Parathyroid adenoma (tissue), 2 donors: ENCODE measurements at regions not wholly inside any gene's neighbourhood (a gene's known extent, or its start where the extent isn't known, plus 50 kb on each side); places are given as distances from the start of the nearest gene placed in this dataset.

Experiments used
- H2AFZ ChIP-seq: fragments of 300-600 bp; sonication (generic); one replicate; pipeline ENCODE4 v1.7.0; 2017; ENCODE audit warnings: antibody characterized with exemption, mild to moderate bottlenecking
- H3K27ac ChIP-seq: fragments of 300-600 bp; sonication (generic); one replicate; pipeline ENCODE4 v1.7.0; 2017
- H3K27me3 ChIP-seq: fragments of 300-600 bp; sonication (generic); one replicate; pipeline ENCODE4 v1.7.0; 2017; ENCODE audit warnings: low read length; ENCODE audit not compliant: control insufficient read depth, insufficient read depth
- H3K36me3 ChIP-seq: fragments of 300-600 bp; sonication (generic); one replicate; pipeline ENCODE4 v1.7.0; 2017; ENCODE audit warnings: low read length; ENCODE audit not compliant: control insufficient read depth, insufficient read depth
- H3K4me1 ChIP-seq: fragments of 300-600 bp; sonication (generic); one replicate; pipeline ENCODE4 v1.7.0; 2017; ENCODE audit warnings: control low read depth
- H3K4me2 ChIP-seq: fragments of 300-600 bp; sonication (generic); one replicate; pipeline ENCODE4 v1.7.0; 2017; ENCODE audit warnings: low read length
- H3K4me3 ChIP-seq: fragments of 300-600 bp; sonication (generic); one replicate; pipeline ENCODE4 v1.7.0; 2017; ENCODE audit warnings: low read depth, low read length
- H3K79me2 ChIP-seq: fragments of 300-600 bp; sonication (generic); one replicate; pipeline ENCODE4 v1.7.0; 2017; ENCODE audit warnings: control low read depth
- H3K9ac ChIP-seq: fragments of 300-600 bp; sonication (generic); one replicate; pipeline ENCODE4 v1.7.0; 2017; ENCODE audit warnings: mild to moderate bottlenecking
- H3K9me3 ChIP-seq: fragments of 300-600 bp; sonication (generic); one replicate; pipeline ENCODE4 v1.7.0; 2017; ENCODE audit warnings: low read length; ENCODE audit not compliant: control insufficient read depth
- TF ChIP-seq, protein P1 (sequence below): fragments of 300-600 bp; sonication (generic); IDR thresholded peaks from one replicate; pipeline ENCODE4 v1.7.0; 2017; ENCODE audit warnings: antibody characterized with exemption, mild to moderate bottlenecking
- donor health status: primary hyperparathyroidism.

DNA sequence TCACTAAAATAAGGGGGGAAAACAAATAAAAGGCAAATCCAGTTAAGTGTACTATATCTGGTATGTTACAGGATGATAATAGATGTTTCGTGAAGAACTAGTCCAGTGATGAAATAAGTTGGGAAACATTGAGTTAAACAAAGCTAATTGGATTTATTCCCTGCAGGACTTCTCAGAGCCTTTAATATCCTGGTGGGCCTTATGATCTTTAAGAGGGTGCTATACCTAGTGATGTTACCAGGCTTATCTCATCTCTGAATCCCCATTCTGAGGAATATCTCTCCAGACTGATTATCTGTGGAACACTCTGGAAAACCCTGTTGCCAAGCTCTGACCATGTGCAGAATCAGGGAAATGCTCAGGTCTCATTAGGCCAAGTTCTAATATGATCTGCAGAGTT lies 54.8 kb upstream of the POMGNT2 start:
- H3K27me3 ChIP-seq = no peaks in the 10 kb centered on the region
- no peaks in the 10 kb centered on the region for H3K36me3 ChIP-seq
- H3K4me1 ChIP-seq = no peaks in the 10 kb centered on the region
- no peak overlapping the region for H3K4me2 ChIP-seq
- no peak overlapping the region for H3K9ac ChIP-seq
- H3K4me3 ChIP-seq = no peak overlapping the region
- H3K79me2 ChIP-seq = no peaks in the 10 kb centered on the region
- H3K27ac ChIP-seq = no peak overlapping the region
- no peaks in the 10 kb centered on the region for H3K9me3 ChIP-seq
- TF ChIP-seq, protein P1, sequence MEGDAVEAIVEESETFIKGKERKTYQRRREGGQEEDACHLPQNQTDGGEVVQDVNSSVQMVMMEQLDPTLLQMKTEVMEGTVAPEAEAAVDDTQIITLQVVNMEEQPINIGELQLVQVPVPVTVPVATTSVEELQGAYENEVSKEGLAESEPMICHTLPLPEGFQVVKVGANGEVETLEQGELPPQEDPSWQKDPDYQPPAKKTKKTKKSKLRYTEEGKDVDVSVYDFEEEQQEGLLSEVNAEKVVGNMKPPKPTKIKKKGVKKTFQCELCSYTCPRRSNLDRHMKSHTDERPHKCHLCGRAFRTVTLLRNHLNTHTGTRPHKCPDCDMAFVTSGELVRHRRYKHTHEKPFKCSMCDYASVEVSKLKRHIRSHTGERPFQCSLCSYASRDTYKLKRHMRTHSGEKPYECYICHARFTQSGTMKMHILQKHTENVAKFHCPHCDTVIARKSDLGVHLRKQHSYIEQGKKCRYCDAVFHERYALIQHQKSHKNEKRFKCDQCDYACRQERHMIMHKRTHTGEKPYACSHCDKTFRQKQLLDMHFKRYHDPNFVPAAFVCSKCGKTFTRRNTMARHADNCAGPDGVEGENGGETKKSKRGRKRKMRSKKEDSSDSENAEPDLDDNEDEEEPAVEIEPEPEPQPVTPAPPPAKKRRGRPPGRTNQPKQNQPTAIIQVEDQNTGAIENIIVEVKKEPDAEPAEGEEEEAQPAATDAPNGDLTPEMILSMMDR = no peak
- H2AFZ ChIP-seq = no peak overlapping the region

- H3K4me3 ChIP-seq = no peak overlapping the region
- TF ChIP-seq, protein P1 = no peak
Observed at GRCh38 chr3:43159876-43160255, 54.0 kb upstream of the POMGNT2 start.

GRCh38 chr3:43159131-43159875 lies 53.4 kb upstream of the POMGNT2 start:
- Histone ChIP-seq H3K9ac (no peak overlapping the region), H3K9me3 (no peaks in the 10 kb centered on the region), H3K36me3 (no peaks in the 10 kb centered on the region), H3K4me3 (no peak overlapping the region), H3K27me3 (no peaks in the 10 kb centered on the region), H3K4me1 (no peaks in the 10 kb centered on the region), H3K27ac (no peak overlapping the region), H3K79me2 (no peaks in the 10 kb centered on the region), H2AFZ (no peak overlapping the region), H3K4me2 (no peak overlapping the region)
- TF ChIP-seq, protein P1 = no peak

More at GRCh38 chr3:43159876-43160255, 54.0 kb upstream of the POMGNT2 start:
- H3K9me3 ChIP-seq = no peaks in the 10 kb centered on the region
- H3K79me2 ChIP-seq = no peaks in the 10 kb centered on the region
- no peak overlapping the region for H3K27ac ChIP-seq
- H3K9ac ChIP-seq = no peak overlapping the region
- no peak overlapping the region for H2AFZ ChIP-seq
- no peaks in the 10 kb centered on the region for H3K4me1 ChIP-seq
- H3K27me3 ChIP-seq = no peaks in the 10 kb centered on the region
- H3K4me2 ChIP-seq = no peak overlapping the region
- no peaks in the 10 kb centered on the region for H3K36me3 ChIP-seq

DNA sequence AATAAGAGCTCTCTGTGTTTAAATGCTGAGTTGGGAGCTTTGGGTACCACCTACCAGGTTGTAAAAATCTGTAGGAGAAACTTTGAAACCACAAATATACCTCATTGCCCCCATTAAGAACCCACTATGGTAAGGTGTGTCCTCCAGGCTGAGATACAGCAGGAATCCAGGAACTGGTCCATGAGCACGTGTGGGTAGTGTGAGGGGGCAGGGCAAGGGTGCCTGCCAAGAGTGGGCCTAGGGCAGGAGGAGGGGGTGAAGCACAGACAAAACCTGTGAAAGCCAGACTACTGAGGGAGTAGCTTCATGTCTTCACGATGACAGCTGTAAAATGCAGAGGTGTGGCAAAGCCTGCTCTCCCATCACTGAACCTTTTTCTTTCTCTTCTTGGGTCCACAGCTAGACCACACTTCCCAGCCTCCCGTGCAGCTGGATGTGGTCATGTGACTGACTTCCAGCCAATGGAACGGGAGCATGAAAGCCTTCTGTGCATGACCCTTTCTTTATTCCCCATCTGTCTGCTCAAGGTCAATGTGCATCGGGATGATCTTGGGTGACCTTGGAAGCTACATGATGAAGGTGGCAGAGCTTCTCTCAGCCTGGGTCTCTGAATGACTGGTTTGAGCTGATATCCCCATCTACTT lies 51.1 kb upstream of the POMGNT2 start:
- H3K9me3 ChIP-seq = no peaks in the 10 kb centered on the region
- TF ChIP-seq, protein P1 = no peak
- H3K79me2 ChIP-seq = no peaks in the 10 kb centered on the region
- no peak overlapping the region for H3K27ac ChIP-seq
- H3K27me3 ChIP-seq = no peaks in the 10 kb centered on the region
- H2AFZ ChIP-seq = no peak overlapping the region
- no peak overlapping the region for H3K4me3 ChIP-seq
- no peak overlapping the region for H3K4me2 ChIP-seq
- H3K9ac ChIP-seq = no peak overlapping the region
- no peaks in the 10 kb centered on the region for H3K36me3 ChIP-seq
- H3K4me1 ChIP-seq = no peaks in the 10 kb centered on the region
